HG02970 (cell line): ENCODE measurements at regions not wholly inside any gene's neighbourhood (a gene's known extent, or its start where the extent isn't known, plus 50 kb on each side); places are given as distances from the start of the nearest gene placed in this dataset.

Experiments
- ATAC-seq: cut with Tn5 transposase; IDR thresholded peaks from one replicate; pipeline ENCODE4 v1.9.1; 2021; ENCODE audit warnings: mild to moderate bottlenecking, moderate library complexity, moderate number of reproducible peaks; ENCODE audit not compliant: unreplicated experiment, low FRiP score

- ATAC-seq, result no peak
These were observed 230.8 kb downstream of the PAX1 start for GRCh38 chr20:21936261-21936660.

DNA sequence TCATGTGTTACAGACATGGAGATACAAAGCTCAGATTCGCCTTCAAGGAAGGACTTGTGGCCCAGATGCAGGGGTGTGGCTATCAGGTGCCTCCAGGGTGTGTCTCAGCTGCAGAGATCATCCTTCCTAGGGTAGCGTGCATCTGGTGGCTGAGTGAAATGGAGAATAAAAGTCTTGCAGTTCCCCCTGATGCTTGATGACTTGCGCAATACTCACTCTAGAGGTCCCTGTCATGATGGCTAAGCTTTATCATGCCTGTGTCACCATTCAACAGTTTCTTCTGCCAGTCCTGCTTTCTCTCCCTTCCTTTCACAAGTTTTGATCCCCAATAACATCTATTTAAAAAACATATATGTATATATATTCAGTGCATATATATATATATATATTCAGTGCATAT lies 228.1 kb downstream of the PAX1 start:
- ATAC-seq, result no peak

- no peak for ATAC-seq
These were observed 215.8 kb downstream of the PAX1 start for GRCh38 chr20:21921251-21921650.

GRCh38 chr20:21920211-21920610 lies 214.7 kb downstream of the PAX1 start:
- ATAC-seq, result no peak

DNA sequence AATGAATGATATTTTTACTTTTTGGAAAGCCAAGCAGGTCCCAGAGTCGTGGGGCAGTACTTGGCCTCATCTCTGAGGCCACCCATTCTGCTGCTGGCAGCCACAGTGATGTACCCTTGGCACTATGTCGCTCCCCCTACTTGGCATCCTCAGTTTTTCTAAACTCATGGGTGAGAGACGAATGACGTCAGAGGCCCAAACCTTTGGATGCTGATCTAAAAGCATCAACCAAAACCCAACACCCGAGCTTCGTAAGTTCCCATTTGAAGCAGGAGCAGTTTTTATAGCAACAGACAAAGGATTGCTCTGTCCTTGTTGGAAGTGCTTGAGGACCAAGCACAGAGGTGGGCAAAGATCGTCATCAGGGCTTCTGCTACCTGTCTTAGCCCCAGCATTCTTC lies 212.9 kb downstream of the PAX1 start:
- ATAC-seq, result no peak

DNA sequence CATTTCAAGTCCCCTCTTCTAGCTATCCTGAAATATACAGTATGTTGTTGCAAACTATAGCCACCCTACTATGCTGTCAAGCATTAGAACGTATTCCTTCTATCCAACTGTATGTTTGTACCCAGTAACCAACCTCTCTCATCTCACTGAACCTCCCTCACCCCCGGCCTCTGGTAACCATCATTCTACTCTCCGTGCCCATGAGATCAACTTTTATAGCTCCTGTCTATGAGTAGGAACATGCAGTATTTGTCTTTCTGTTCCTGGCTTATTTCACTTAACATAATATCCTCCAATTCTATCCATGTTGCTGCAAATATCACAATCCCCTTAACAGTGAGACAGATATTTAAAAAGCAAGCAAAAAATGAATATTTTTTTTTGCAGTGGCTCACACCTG lies 196.9 kb downstream of the PAX1 start:
- no peak for ATAC-seq

GRCh38 chr20:21901470-21902275 lies 196.2 kb downstream of the PAX1 start:
- no peak for ATAC-seq

DNA sequence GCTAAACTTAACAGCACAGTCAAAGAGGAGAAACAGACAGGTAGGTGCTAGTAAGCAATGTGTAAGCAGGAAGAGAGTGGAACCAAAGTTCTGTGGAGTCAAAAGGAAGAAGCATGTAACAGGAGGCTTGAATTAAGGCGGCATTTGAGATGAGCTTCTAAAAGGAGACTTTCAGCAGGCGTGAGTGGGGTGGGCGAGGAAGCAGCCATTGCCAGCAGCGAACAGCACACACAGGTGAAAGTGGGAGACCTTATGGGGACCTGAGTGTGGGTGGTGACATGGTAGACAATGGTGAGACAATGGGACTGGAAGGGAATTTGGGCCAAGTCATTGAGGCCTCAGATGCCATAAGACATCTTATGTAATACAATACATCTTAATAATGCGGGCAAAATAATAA lies 195.0 kb downstream of the PAX1 start:
- no peak for ATAC-seq

- no peak for ATAC-seq
These were observed 169.5 kb downstream of the PAX1 start for GRCh38 chr20:21874921-21875320.

DNA sequence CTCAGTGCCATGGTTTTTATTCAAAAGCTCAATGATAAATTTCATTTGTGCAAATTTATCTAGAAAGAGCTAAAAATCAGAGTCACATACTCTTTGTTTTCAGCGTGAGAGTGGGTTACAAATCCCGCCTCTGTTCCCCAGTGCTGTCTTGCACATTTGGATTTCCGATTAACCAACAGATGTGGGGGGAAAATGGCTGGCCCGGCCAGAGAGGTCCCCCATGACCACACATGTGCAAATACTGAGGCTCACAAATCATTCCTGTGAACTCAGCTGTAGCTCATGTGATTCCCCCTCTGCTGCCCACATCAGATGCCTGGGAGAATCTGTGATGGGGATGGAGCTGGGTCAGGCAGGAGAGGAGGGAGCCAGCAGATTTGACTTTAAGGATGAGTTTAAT lies 168.7 kb downstream of the PAX1 start:
- no peak for ATAC-seq

DNA sequence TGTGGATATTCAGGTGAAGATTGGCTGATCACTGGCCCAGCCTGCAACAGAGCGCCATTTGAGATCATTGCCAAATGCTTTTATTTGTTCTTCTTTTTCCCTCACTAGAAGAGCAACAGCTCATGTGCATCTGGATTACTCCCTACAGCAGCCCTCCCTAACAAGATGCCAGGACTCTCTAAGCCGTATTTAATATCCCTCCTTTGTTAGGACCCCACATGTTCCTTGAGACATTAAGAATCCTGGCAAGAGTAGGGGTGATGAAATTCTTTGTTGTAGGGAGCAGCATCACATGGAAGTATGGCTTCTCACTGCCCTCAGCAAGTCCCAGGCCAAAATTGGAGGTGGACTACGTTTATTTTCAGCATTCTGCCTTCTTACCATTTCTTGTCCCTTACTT lies 167.8 kb downstream of the PAX1 start:
- no peak for ATAC-seq

GRCh38 chr20:21867811-21868210 lies 162.3 kb downstream of the PAX1 start:
- no peak for ATAC-seq

- ATAC-seq, result no peak
These were observed 161.9 kb downstream of the PAX1 start for GRCh38 chr20:21867353-21867752.

GRCh38 chr20:21862956-21863355 lies 157.5 kb downstream of the PAX1 start:
- ATAC-seq, result no peak

DNA sequence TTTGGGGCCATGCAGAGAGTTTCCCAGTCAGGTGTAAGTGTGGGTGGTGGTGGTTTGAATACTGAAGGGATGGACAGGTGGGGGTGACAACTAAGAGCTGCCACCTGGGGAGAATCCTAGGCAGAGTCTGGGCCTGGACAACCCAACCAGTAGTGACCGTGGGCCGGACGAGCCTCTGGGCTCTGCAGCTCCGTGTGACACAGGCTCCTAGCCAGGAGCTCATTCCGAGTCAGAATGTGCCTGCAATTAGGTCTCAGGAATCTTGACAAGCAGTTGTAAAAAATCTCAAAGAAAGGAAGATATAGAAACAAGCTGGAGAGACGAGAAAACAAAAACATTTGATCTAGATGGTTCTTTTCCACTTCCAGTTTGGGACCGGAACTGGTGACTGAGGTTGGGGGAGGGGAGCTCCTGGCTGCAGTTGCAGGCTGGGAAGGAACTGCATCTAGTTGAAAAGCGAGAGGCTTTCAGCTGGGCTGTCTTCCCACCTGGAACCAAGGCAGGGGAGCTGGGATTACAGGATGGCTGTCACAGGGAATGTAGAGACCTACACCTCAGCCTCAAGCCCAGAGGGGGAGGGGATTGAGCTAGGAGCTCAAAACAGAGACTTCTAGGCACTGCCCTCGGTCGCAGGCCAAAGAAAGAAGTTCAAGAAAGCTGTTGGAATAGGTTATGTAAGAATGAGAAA lies 156.9 kb downstream of the PAX1 start:
- ATAC-seq, result no peak

DNA sequence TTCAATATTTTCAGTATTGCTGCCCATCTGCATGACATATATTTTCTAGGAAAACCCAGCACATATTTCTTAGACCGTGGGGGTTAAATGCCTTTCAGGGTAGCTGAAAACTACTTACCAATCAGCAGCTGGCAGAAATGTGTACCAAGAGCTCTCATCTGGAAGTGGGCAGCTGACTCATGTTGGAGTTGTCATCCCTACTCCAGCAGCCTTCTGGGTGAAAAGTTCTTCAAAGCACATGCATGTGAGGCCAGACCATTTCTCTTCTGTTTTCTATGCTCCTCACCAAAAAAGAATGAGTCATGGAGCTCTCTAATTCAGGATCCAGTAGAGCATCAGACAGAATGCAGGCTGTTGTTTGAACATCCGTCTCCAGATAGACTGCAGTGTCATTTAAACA lies 135.5 kb downstream of the PAX1 start:
- no peak for ATAC-seq

- no peak for ATAC-seq
These were observed 134.5 kb downstream of the PAX1 start for GRCh38 chr20:21839982-21840381.

DNA sequence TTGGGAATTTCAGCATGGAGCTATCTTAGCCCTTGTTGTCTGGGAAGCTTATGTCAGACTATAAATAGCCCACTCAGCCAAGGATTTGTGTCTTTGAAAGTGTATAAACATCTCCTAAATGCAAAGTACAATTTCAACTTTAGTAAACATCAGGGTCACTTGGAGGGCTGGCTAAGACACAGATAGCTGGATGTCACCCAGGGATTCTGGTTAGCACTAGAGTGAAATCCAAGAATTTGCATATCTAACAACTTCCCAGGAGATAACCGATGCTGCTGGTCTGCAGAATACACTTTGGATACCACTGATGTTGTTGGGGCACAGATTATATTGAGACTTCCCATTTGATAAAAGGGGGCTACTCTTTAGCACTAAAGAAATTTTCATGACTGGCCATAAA lies 130.9 kb downstream of the PAX1 start:
- no peak for ATAC-seq

DNA sequence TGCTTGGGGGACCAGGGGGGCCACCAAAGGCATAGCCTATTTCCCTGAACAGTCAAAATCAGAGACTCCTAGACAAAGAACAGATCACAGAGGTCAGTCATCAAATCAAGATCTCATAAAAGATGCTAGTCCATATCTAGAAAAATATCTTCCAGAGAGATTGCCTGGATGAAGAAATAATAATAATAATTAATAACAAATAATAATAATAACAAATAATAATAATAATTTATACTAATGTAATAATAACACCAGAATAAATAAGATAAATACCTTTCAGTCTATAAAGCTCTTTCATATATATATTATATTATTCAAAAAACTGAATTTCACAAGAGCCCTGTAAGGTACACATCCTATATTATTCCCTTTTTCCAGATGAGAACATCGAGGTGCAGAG lies 129.6 kb downstream of the PAX1 start:
- no peak for ATAC-seq

GRCh38 chr20:21832442-21833385 lies 127.2 kb downstream of the PAX1 start:
- no peak for ATAC-seq

GRCh38 chr20:21826976-21827375 lies 121.5 kb downstream of the PAX1 start:
- no peak for ATAC-seq
